GM18951 (cell line): ENCODE measurements at regions not wholly inside any gene's neighbourhood (a gene's known extent, or its start where the extent isn't known, plus 50 kb on each side); places are given as distances from the start of the nearest gene placed in this dataset.

ENCODE experiments used
- POLR2A ChIP-seq: IDR thresholded peaks from 4 replicates; pipeline ENCODE4 v1.6.1; 2011; ENCODE audit warnings: mild to moderate bottlenecking; ENCODE audit not compliant: insufficient read length, insufficient read depth; ENCODE audit errors: extremely low read depth
- in situ Hi-C: fragments of 300-500 bp; cut with MboI; formaldehyde crosslinking; loops from one replicate; pipeline ENCODE4 v1.12.0; 2022; ENCODE audit warnings: low sequenced_read_pairs, mixed read lengths, inconsistent platforms; ENCODE audit not compliant: unreplicated experiment

GRCh38 chr6:14310960-14311359 lies 193.4 kb downstream of the CD83 start:
- TF ChIP-seq POLR2A: no peak
- in situ Hi-C loops: no loop called here

GRCh38 chr6:14312587-14312986 lies 195.0 kb downstream of the CD83 start:
- no peak for TF ChIP-seq POLR2A
- in situ Hi-C loops: no loop called here

GRCh38 chr6:14313248-14313647 lies 195.7 kb downstream of the CD83 start:
- TF ChIP-seq POLR2A: no peak
- in situ Hi-C loops: no loop called here

- TF ChIP-seq POLR2A: no peak
- in situ Hi-C loops: no loop called here
Measured at GRCh38 chr6:14315353-14315752, 197.8 kb downstream of the CD83 start.

- in situ Hi-C loops: no loop called here
- no peak for TF ChIP-seq POLR2A
Measured at GRCh38 chr6:14316651-14317386, 199.2 kb downstream of the CD83 start.

GRCh38 chr6:14317387-14317970 lies 199.9 kb downstream of the CD83 start:
- in situ Hi-C loops: no loop called here

GRCh38 chr6:14320332-14320731 lies 202.8 kb downstream of the CD83 start:
- in situ Hi-C loops: no loop called here
- TF ChIP-seq POLR2A: no peak

More at GRCh38 chr6:14317387-14317970, 199.9 kb downstream of the CD83 start:
- TF ChIP-seq POLR2A: no peak

- no peak for TF ChIP-seq POLR2A
- in situ Hi-C loops: no loop called here
Measured at GRCh38 chr6:14321992-14322772, 204.6 kb downstream of the CD83 start.

GRCh38 chr6:14322841-14323240 lies 205.3 kb downstream of the CD83 start:
- in situ Hi-C loops: no loop called here
- no peak for TF ChIP-seq POLR2A

- in situ Hi-C loops: no loop called here
- no peak for TF ChIP-seq POLR2A
Measured at GRCh38 chr6:14326774-14327173, 209.2 kb downstream of the CD83 start.

GRCh38 chr6:14328163-14328562 lies 210.6 kb downstream of the CD83 start:
- no peak for TF ChIP-seq POLR2A
- in situ Hi-C loops: no loop called here

- in situ Hi-C loops: no loop called here
- TF ChIP-seq POLR2A: no peak
Measured at GRCh38 chr6:14333556-14334305, 216.2 kb downstream of the CD83 start.

- no peak for TF ChIP-seq POLR2A
- in situ Hi-C loops: no loop called here
Measured at GRCh38 chr6:14335071-14335470, 217.5 kb downstream of the CD83 start.
